Kidney (tissue), 10 donors: ENCODE measurements at regions not wholly inside any gene's neighbourhood (a gene's known extent, or its start where the extent isn't known, plus 50 kb on each side); places are given as distances from the start of the nearest gene placed in this dataset.
"Not testable (repeated sequence)": the region's sequence is repeated elsewhere in the genome, so short reads cannot be mapped to it uniquely, and the experiment has no call there.

ENCODE experiments used
- DNase-seq, 5 donors: peaks; one replicate each; pipeline ENCODE4 v3.0.0-alpha.2; 2013 to 2020
- FAIRE-seq: peaks from 2 replicates; lab custom pipeline; 2012; peaks lifted over from hg19 to GRCh38; lab: Jason Lieb, UNC
- H3K27ac ChIP-seq, 2 donors: one replicate each; pipeline ENCODE4 v1.7.0; 2013; ENCODE audit warnings: low read depth in 2 of 2, low read length in 2 of 2, inconsistent platforms in 1 of 2
- H3K27me3 ChIP-seq: one replicate; pipeline ENCODE4 v1.7.1; 2013; ENCODE audit warnings: low read length, inconsistent platforms; ENCODE audit not compliant: control insufficient read depth, insufficient read depth
- H3K36me3 ChIP-seq, 3 donors: one replicate each; pipeline versions ENCODE4 v1.7.0 to v1.7.1; 2013; ENCODE audit warnings: low read length in 3 of 3, control low read depth in 1 of 3, inconsistent platforms in 1 of 3; ENCODE audit not compliant: insufficient read depth in 3 of 3, control insufficient read depth in 2 of 3
- H3K4me1 ChIP-seq, 3 donors: one replicate each; pipeline versions ENCODE4 v1.7.0 to v1.7.1; 2013; ENCODE audit warnings: low read length in 3 of 3, inconsistent platforms in 1 of 3, low read depth in 1 of 3; ENCODE audit not compliant: control insufficient read depth in 2 of 3, insufficient read depth in 2 of 3
- H3K4me3 ChIP-seq, 3 donors: one replicate each; pipeline versions ENCODE4 v1.7.0 to v1.8.1; 2013; ENCODE audit warnings: low read length in 3 of 3, control low read depth in 1 of 3, inconsistent platforms in 1 of 3
- H3K9ac ChIP-seq, 3 donors: one replicate each; pipeline versions ENCODE4 v1.7.0 to v1.7.1; 2013; ENCODE audit warnings: low read length in 3 of 3, control low read depth in 1 of 3, inconsistent platforms in 1 of 3
- H3K9me3 ChIP-seq, 3 donors: one replicate each; pipeline versions ENCODE4 v1.7.0 to v1.7.1; 2013; ENCODE audit warnings: low read length in 3 of 3, control low read depth in 1 of 3, inconsistent platforms in 1 of 3; ENCODE audit not compliant: control insufficient read depth in 2 of 3, insufficient read depth in 1 of 3
- intact Hi-C: fragments of 100-400 bp; cut with DNase I; formaldehyde crosslinking; loops from one replicate; pipeline ENCODE4 v1.11.1; 2022
- donor health status: control.
- donor health status: control.
- donor health status: DM: yes; HTN: yes; CAD: no.
- donor health status: Normal renal cell carcinoma (clear cell type).

- H3K9me3 ChIP-seq, H3K36me3 ChIP-seq, H3K27me3 ChIP-seq, H3K9ac ChIP-seq, H3K27ac ChIP-seq, intact Hi-C loops, H3K4me3 ChIP-seq, H3K4me1 ChIP-seq, FAIRE-seq, DNase-seq: not testable (repeated sequence)
Observed at GRCh38 chr1:144140243-144140642, 168.5 kb upstream of the FAM72C start.

- H3K9me3 ChIP-seq, H3K4me1 ChIP-seq, intact Hi-C loops, H3K27me3 ChIP-seq, FAIRE-seq, DNase-seq, H3K4me3 ChIP-seq, H3K27ac ChIP-seq, H3K36me3 ChIP-seq, H3K9ac ChIP-seq: not testable (repeated sequence)
Observed at GRCh38 chr1:144105006-144105405, 133.2 kb upstream of the FAM72C start.

- DNase-seq, result peak in 2 of 5 donors; percentile 58 to 64
Observed at GRCh38 chr1:144104000-144104677, 132.4 kb upstream of the FAM72C start.

GRCh38 chr1:144103156-144103880 is 131.5 kb upstream of the FAM72C start:
- FAIRE-seq, H3K9me3 ChIP-seq, H3K36me3 ChIP-seq, intact Hi-C loops, H3K27me3 ChIP-seq, H3K4me1 ChIP-seq, H3K27ac ChIP-seq, H3K9ac ChIP-seq, H3K4me3 ChIP-seq: not testable (repeated sequence)
- peak in 1 of 5 donors; percentile 37 for DNase-seq

More at GRCh38 chr1:144104000-144104677, 132.4 kb upstream of the FAM72C start:
- H3K36me3 ChIP-seq, H3K4me3 ChIP-seq, H3K27ac ChIP-seq, FAIRE-seq, H3K9me3 ChIP-seq, H3K27me3 ChIP-seq, intact Hi-C loops, H3K9ac ChIP-seq, H3K4me1 ChIP-seq: not testable (repeated sequence)

- H3K4me1 ChIP-seq, H3K9ac ChIP-seq, H3K9me3 ChIP-seq, intact Hi-C loops, H3K27ac ChIP-seq, FAIRE-seq, H3K4me3 ChIP-seq, H3K27me3 ChIP-seq, H3K36me3 ChIP-seq: not testable (repeated sequence)
- peak in 1 of 5 donors; percentile 91 for DNase-seq
Observed at GRCh38 chr1:144102046-144102745, 130.4 kb upstream of the FAM72C start.
